ENCODE measurements at regions not wholly inside any gene's neighbourhood (a gene's known extent, or its start where the extent isn't known, plus 50 kb on each side); places are given as distances from the start of the nearest gene placed in this dataset.

DNA sequence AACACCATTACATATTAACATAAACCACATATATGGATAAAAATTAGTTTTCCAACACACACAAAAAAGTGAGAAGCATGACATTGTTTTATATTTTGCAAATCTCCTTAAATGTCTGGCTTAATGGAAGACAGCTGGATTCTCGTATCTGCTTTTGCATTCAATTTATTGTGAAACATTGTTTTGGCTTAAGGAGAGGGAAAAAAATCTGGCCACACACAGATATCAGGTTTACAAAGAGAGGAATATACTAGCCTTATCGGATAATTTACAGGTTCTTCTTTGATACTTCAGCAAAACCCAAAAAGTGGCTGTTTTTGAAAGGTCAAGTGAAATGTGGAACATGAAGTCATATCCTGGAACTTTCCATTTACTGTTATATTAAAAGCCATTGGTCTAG, 523.5 kb upstream of the ARGLU1 start:
- ChIA-PET CTCF (no interaction called here), POLR2A (no interaction called here)
- no peak for DNase-seq (ENCODE audit: unreplicated experiment)
- intact Hi-C loops (cut with micrococcal nuclease), result no loop called here
- H3K36me3 Mint-ChIP-seq (ENCODE audit: insufficient read depth, unreplicated experiment), result no peaks in the 10 kb centered on the region
- H3K9me3 Mint-ChIP-seq (ENCODE audit: unreplicated experiment), result no peaks in the 10 kb centered on the region
- H3K27me3 Mint-ChIP-seq (ENCODE audit: insufficient read depth, unreplicated experiment), result no peaks in the 10 kb centered on the region
- no peaks in the 10 kb centered on the region for H3K4me1 Mint-ChIP-seq (ENCODE audit: insufficient read depth, unreplicated experiment)
- no peak overlapping the region for H3K27ac Mint-ChIP-seq (ENCODE audit: low read depth, unreplicated experiment)
- TF ChIP-seq, protein P1, sequence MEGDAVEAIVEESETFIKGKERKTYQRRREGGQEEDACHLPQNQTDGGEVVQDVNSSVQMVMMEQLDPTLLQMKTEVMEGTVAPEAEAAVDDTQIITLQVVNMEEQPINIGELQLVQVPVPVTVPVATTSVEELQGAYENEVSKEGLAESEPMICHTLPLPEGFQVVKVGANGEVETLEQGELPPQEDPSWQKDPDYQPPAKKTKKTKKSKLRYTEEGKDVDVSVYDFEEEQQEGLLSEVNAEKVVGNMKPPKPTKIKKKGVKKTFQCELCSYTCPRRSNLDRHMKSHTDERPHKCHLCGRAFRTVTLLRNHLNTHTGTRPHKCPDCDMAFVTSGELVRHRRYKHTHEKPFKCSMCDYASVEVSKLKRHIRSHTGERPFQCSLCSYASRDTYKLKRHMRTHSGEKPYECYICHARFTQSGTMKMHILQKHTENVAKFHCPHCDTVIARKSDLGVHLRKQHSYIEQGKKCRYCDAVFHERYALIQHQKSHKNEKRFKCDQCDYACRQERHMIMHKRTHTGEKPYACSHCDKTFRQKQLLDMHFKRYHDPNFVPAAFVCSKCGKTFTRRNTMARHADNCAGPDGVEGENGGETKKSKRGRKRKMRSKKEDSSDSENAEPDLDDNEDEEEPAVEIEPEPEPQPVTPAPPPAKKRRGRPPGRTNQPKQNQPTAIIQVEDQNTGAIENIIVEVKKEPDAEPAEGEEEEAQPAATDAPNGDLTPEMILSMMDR (IDR thresholded peaks at IDR 0.05; ENCODE audit: unreplicated experiment), result no peak
- no TSS peak for BruUV-seq (replicated peaks)
- H3K4me3 Mint-ChIP-seq (ENCODE audit: unreplicated experiment), result no peak overlapping the region

DNA sequence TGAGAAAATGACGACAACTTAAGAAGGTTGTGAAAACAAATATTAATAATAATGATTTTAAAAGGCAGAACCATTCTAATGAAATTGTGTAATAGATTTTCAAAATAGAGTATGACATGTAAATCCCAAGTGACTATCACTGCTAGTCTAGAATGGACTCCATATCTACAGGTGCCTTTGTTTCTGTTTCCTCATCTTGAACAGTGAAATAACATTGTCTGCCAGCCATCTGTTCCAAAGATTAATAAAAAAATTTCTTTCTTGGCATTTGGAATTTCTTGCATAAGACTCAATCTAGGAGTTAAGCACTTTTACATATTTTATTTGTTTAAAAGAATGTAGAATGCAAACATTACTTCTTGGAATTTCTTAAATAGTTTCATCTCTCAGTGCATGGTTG, 520.1 kb upstream of the ARGLU1 start:
- no TSS peak for BruUV-seq (replicated peaks)
- TF ChIP-seq, protein P1 (IDR thresholded peaks at IDR 0.05; ENCODE audit: unreplicated experiment), result no peak
- DNase-seq (ENCODE audit: unreplicated experiment), result no peak
- ChIA-PET POLR2A (no interaction called here), CTCF (no interaction called here)
- no peaks in the 10 kb centered on the region for H3K4me1 Mint-ChIP-seq (ENCODE audit: insufficient read depth, unreplicated experiment)
- H3K9me3 Mint-ChIP-seq (ENCODE audit: unreplicated experiment), result no peaks in the 10 kb centered on the region
- H3K4me3 Mint-ChIP-seq (ENCODE audit: unreplicated experiment), result no peak overlapping the region
- H3K27me3 Mint-ChIP-seq (ENCODE audit: insufficient read depth, unreplicated experiment), result no peaks in the 10 kb centered on the region
- H3K27ac Mint-ChIP-seq (ENCODE audit: low read depth, unreplicated experiment), result no peak overlapping the region
- H3K36me3 Mint-ChIP-seq (ENCODE audit: insufficient read depth, unreplicated experiment), result no peaks in the 10 kb centered on the region
- intact Hi-C loops (cut with micrococcal nuclease), result no loop called here

DNA sequence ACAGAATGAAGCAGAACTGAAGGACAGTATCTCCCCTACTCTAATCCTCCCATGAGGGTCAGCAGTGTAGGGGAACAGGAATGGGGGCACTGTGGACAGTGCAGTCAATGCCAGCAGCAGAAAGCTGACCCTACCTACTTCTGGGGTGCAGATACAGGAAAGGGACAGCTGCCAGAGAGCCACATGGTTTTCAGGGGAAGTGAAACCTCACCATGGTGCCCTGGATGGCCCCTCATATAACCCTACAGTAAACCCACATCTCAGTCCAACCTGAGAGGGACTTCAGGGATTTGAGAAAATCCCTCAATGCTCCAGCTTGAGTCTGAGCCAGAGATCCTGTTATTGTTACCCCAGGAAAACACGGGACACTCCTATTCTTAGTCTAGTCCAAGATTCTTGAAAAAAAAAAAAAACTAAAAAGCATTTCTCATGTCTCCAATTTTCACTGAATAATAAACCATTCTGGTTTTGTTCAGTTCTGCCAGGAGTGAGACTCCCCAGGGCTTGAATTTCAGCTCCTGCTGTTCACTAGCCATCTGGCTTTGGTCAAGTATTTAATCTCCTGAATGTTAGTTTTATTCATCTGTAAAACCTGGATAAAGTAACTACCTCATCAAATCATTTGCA, 511.6 kb upstream of the ARGLU1 start:
- no peak for DNase-seq (ENCODE audit: unreplicated experiment)
- no peaks in the 10 kb centered on the region for H3K27me3 Mint-ChIP-seq (ENCODE audit: insufficient read depth, unreplicated experiment)
- POLR2A ChIA-PET, result interaction anchor here (1.1 kb wide), 1 partner anchor 177 kb away, joined by 3 read pairs; no protein-coding TSS in a partner anchor

DNA sequence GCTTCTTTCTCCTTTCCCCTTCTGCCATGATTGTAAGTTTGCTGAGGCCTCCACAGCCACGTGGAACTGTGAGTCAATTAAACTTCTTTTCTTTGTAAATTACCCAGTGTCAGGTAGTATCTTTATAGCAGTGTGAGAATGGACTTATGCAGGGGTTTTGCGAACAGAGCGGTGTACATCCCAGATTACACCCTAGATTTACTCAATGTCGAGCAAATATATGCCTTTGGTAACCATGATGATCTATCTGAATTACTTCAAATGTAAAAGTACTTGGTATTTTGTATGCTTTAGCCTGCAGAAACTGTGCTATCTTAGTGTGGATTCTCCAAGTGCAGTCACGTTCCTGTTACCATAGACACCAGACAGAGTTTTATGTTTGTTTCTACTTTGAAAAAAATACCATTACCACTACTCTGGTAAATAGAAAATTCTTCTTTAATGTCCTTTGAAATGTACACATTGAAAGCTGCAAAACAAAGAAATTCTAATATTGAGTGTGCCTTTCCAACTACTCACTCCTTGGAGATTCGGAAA, 510.4 kb upstream of the ARGLU1 start:
- ChIA-PET CTCF (no interaction called here), POLR2A (no interaction called here)
- H3K4me1 Mint-ChIP-seq (ENCODE audit: insufficient read depth, unreplicated experiment), result no peaks in the 10 kb centered on the region
- H3K27ac Mint-ChIP-seq (ENCODE audit: low read depth, unreplicated experiment), result no peak overlapping the region
- H3K27me3 Mint-ChIP-seq (ENCODE audit: insufficient read depth, unreplicated experiment), result no peaks in the 10 kb centered on the region
- TF ChIP-seq, protein P1 (IDR thresholded peaks at IDR 0.05; ENCODE audit: unreplicated experiment), result no peak
- intact Hi-C loops (cut with micrococcal nuclease), result no loop called here
- no TSS peak for BruUV-seq (replicated peaks)
- H3K9me3 Mint-ChIP-seq (ENCODE audit: unreplicated experiment), result peaks cover 7% of the 10 kb centered on the region
- H3K4me3 Mint-ChIP-seq (ENCODE audit: unreplicated experiment), result no peak overlapping the region
- no peak for DNase-seq (ENCODE audit: unreplicated experiment)
- H3K36me3 Mint-ChIP-seq (ENCODE audit: insufficient read depth, unreplicated experiment), result no peaks in the 10 kb centered on the region

More for the DNA sequence above, 511.6 kb upstream of the ARGLU1 start:
- TF ChIP-seq, protein P1 (IDR thresholded peaks at IDR 0.05; ENCODE audit: unreplicated experiment), result no peak
- Mint-ChIP-seq H3K4me3 (ENCODE audit: unreplicated experiment) (no peak overlapping the region), H3K27ac (ENCODE audit: low read depth, unreplicated experiment) (no peak overlapping the region), H3K9me3 (ENCODE audit: unreplicated experiment) (peaks cover 7% of the 10 kb centered on the region), H3K36me3 (ENCODE audit: insufficient read depth, unreplicated experiment) (no peaks in the 10 kb centered on the region), H3K4me1 (ENCODE audit: insufficient read depth, unreplicated experiment) (no peaks in the 10 kb centered on the region)
- no TSS peak for BruUV-seq (replicated peaks)
- intact Hi-C loops (cut with micrococcal nuclease), result no loop called here
- CTCF ChIA-PET, result interaction anchor here (0.6 to 0.8 kb wide), 2 partner anchors 104 to 771 kb away, joined by 3 read pairs; no protein-coding TSS in a partner anchor

All from MCF 10A (cell line).